Lower lobe of right lung (tissue), 2 donors: ENCODE measurements at regions not wholly inside any gene's neighbourhood (a gene's known extent, or its start where the extent isn't known, plus 50 kb on each side); places are given as distances from the start of the nearest gene placed in this dataset.

Experiments used
- ATAC-seq, 2 donors: fragments of 200-7000 bp; cut with Tn5 transposase; one replicate each; pipeline ENCODE4 v1.9.1; 2020 to 2022; ENCODE audit warnings: mild to moderate bottlenecking in 2 of 2, moderate library complexity in 2 of 2
- DNase-seq: peaks from one replicate; pipeline ENCODE4 v3.0.0-alpha.2; 2020
- H3K27ac ChIP-seq: fragments of 200-600 bp; one replicate; pipeline ENCODE4 v1.8.0; 2022
- H3K27me3 ChIP-seq: fragments of 200-600 bp; one replicate; pipeline ENCODE4 v1.8.0; 2022; ENCODE audit warnings: low read depth
- H3K36me3 ChIP-seq: fragments of 200-600 bp; one replicate; pipeline ENCODE4 v1.8.0; 2022; ENCODE audit warnings: mild to moderate bottlenecking
- H3K4me1 ChIP-seq: fragments of 200-600 bp; one replicate; pipeline ENCODE4 v1.8.0; 2022
- H3K4me3 ChIP-seq: fragments of 200-600 bp; one replicate; pipeline ENCODE4 v1.8.0; 2022; ENCODE audit warnings: mild to moderate bottlenecking
- H3K9me3 ChIP-seq: fragments of 200-600 bp; one replicate; pipeline ENCODE4 v1.8.0; 2022
- intact Hi-C: fragments of 100-400 bp; cut with DNase I; formaldehyde crosslinking; loops from one replicate; pipeline ENCODE4 v1.11.0; 2022
- TF ChIP-seq, protein P1 (sequence below): fragments of 200-600 bp; IDR thresholded peaks from one replicate; pipeline ENCODE4 v1.8.0; 2022; ENCODE audit warnings: antibody characterized with exemption, mild to moderate bottlenecking
- donor health status: DM: no; HTN: yes; CAD: no; lungs with severe emphysema.

GRCh38 chr4:124902001-124902515 is 189.5 kb upstream of the ANKRD50 start:
- ATAC-seq (no peak), DNase-seq (no peak)
- H3K4me3 ChIP-seq = no peak overlapping the region
- no peaks in the 10 kb centered on the region for H3K9me3 ChIP-seq
- no peaks in the 10 kb centered on the region for H3K4me1 ChIP-seq
- TF ChIP-seq, protein P1, sequence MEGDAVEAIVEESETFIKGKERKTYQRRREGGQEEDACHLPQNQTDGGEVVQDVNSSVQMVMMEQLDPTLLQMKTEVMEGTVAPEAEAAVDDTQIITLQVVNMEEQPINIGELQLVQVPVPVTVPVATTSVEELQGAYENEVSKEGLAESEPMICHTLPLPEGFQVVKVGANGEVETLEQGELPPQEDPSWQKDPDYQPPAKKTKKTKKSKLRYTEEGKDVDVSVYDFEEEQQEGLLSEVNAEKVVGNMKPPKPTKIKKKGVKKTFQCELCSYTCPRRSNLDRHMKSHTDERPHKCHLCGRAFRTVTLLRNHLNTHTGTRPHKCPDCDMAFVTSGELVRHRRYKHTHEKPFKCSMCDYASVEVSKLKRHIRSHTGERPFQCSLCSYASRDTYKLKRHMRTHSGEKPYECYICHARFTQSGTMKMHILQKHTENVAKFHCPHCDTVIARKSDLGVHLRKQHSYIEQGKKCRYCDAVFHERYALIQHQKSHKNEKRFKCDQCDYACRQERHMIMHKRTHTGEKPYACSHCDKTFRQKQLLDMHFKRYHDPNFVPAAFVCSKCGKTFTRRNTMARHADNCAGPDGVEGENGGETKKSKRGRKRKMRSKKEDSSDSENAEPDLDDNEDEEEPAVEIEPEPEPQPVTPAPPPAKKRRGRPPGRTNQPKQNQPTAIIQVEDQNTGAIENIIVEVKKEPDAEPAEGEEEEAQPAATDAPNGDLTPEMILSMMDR = no peak
- H3K27ac ChIP-seq = no peak overlapping the region
- no peaks in the 10 kb centered on the region for H3K36me3 ChIP-seq
- H3K27me3 ChIP-seq = no peaks in the 10 kb centered on the region
- intact Hi-C loops = no loop called here

- no peak overlapping the region for H3K4me3 ChIP-seq
- DNase-seq (no peak), ATAC-seq (no peak)
- H3K27me3 ChIP-seq = no peaks in the 10 kb centered on the region
- H3K27ac ChIP-seq = no peak overlapping the region
- H3K4me1 ChIP-seq = no peaks in the 10 kb centered on the region
- no peaks in the 10 kb centered on the region for H3K36me3 ChIP-seq
- intact Hi-C loops = no loop called here
- TF ChIP-seq, protein P1 = no peak
- H3K9me3 ChIP-seq = no peaks in the 10 kb centered on the region
Observed at GRCh38 chr4:124899997-124900396, 187.5 kb upstream of the ANKRD50 start.

DNA sequence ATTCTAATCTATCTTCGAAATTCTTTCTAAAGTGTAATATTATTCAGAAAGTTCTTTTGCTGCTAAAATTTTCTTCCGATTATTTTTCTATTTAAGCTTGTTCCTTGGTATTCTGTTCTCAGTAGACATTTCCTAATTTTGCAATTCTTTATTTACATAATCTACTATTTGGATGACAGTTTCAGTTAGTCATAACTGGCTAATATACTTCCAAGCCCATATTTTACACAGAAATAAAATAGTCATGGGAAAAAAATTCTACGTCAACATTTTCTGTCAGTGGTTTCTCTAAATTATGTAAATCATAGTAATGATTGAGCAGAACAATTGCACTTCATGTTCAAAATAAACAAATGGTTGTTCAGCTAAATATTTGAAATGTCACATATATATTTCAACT is 178.0 kb upstream of the ANKRD50 start:
- no peak overlapping the region for H3K4me3 ChIP-seq
- H3K4me1 ChIP-seq = no peaks in the 10 kb centered on the region
- no peak overlapping the region for H3K27ac ChIP-seq
- TF ChIP-seq, protein P1 = no peak
- no peak for DNase-seq
- no peaks in the 10 kb centered on the region for H3K9me3 ChIP-seq
- no peaks in the 10 kb centered on the region for H3K27me3 ChIP-seq
- no peaks in the 10 kb centered on the region for H3K36me3 ChIP-seq
- intact Hi-C loops = no loop called here
- ATAC-seq = no peak

DNA sequence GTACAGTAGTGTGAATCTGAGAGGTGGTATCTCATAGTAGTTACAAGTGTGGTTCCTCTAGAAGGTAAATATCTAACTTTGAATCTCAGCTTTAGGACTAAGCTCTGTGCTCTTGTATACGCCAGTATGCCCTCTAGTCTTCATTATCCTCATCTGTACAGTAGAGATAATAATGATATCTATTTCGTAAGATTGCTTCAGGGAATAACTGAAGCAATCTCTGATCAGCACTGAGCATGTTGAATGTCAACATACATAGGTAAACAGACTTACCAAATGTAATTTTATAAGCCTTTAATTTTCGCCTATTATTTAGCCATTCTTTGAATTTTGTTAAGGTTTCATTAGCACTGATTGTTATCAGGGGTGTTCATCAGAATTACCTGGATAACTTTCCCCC is 175.2 kb upstream of the ANKRD50 start:
- intact Hi-C loops = loop anchor here (5.0 kb wide), 1 partner anchor 300 kb away; no protein-coding TSS in a partner anchor
- Histone ChIP-seq H3K36me3 (no peaks in the 10 kb centered on the region), H3K4me3 (no peak overlapping the region), H3K27ac (no peak overlapping the region), H3K27me3 (no peaks in the 10 kb centered on the region), H3K4me1 (no peaks in the 10 kb centered on the region), H3K9me3 (no peaks in the 10 kb centered on the region)
- ATAC-seq = no peak
- DNase-seq = no peak
- TF ChIP-seq, protein P1 = no peak

DNA sequence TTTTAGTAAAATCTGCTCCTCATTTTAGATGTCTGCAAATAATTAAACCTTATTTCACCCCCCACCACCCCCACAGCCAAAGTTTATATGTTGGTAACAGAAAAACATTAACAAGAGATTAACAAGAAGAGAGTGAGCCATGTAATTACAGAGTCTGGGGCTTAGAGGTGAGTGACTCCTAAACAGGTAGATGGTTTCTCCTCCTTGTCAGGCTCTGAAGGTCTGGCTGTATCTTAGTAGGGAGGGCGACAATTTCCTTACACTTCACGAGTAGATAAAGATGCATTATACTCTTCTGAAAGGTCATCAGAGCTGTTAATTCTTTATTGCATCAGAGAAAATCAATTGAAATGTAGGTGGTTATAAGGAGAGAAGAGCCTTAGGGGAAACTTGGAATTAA is 171.8 kb upstream of the ANKRD50 start:
- no peak overlapping the region for H3K4me3 ChIP-seq
- TF ChIP-seq, protein P1 = no peak
- no peak overlapping the region for H3K27ac ChIP-seq
- H3K4me1 ChIP-seq = no peaks in the 10 kb centered on the region
- H3K27me3 ChIP-seq = no peaks in the 10 kb centered on the region
- no peaks in the 10 kb centered on the region for H3K36me3 ChIP-seq
- ATAC-seq = no peak
- intact Hi-C loops = no loop called here
- DNase-seq = no peak
- H3K9me3 ChIP-seq = no peaks in the 10 kb centered on the region

GRCh38 chr4:124883632-124884031 is 171.1 kb upstream of the ANKRD50 start:
- Histone ChIP-seq H3K4me3 (no peak overlapping the region), H3K36me3 (no peaks in the 10 kb centered on the region), H3K9me3 (no peaks in the 10 kb centered on the region), H3K4me1 (no peaks in the 10 kb centered on the region), H3K27me3 (no peaks in the 10 kb centered on the region), H3K27ac (no peak overlapping the region)
- intact Hi-C loops = no loop called here
- no peak for ATAC-seq
- no peak for DNase-seq
- TF ChIP-seq, protein P1 = no peak
